Endothelial cell (in vitro differentiated cells): ENCODE measurements at regions not wholly inside any gene's neighbourhood (a gene's known extent, or its start where the extent isn't known, plus 50 kb on each side); places are given as distances from the start of the nearest gene placed in this dataset.
"Not testable (repeated sequence)": the region's sequence is repeated elsewhere in the genome, so short reads cannot be mapped to it uniquely, and the experiment has no call there.

ENCODE experiments used
- DNase-seq: peaks from one replicate; pipeline ENCODE4 v3.0.0; 2021; ENCODE audit warnings: low spot score
- H3K27ac Mint-ChIP-seq: one replicate; pipeline ENCODE4 v1.8.0; 2021; ENCODE audit warnings: mixed read lengths, inconsistent platforms; ENCODE audit not compliant: unreplicated experiment
- H3K27me3 Mint-ChIP-seq: one replicate; pipeline ENCODE4 v1.8.0; 2021; ENCODE audit warnings: mild to moderate bottlenecking, moderate library complexity, mixed read lengths, inconsistent platforms; ENCODE audit not compliant: unreplicated experiment
- H3K36me3 Mint-ChIP-seq: one replicate; pipeline ENCODE4 v1.8.0; 2021; ENCODE audit warnings: mild to moderate bottlenecking, low read depth, mixed read lengths, inconsistent platforms; ENCODE audit not compliant: unreplicated experiment
- H3K4me1 Mint-ChIP-seq: one replicate; pipeline ENCODE4 v1.8.0; 2021; ENCODE audit warnings: mild to moderate bottlenecking, mixed read lengths, inconsistent platforms; ENCODE audit not compliant: unreplicated experiment
- H3K4me3 Mint-ChIP-seq: one replicate; pipeline ENCODE4 v1.8.0; 2021; ENCODE audit warnings: mild to moderate bottlenecking, mixed read lengths, inconsistent platforms; ENCODE audit not compliant: unreplicated experiment
- H3K9me3 Mint-ChIP-seq: one replicate; pipeline ENCODE4 v1.8.0; 2021; ENCODE audit warnings: mixed read lengths, inconsistent platforms; ENCODE audit not compliant: unreplicated experiment
- CTCF ChIP-seq: fragments of 200-600 bp; sonication (generic); IDR thresholded peaks from one replicate; pipeline ENCODE4 v1.5.0; 2021; ENCODE audit warnings: antibody characterized with exemption; ENCODE audit not compliant: unreplicated experiment

- no peak for DNase-seq
- peaks cover 6% of the 10 kb centered on the region for H3K4me1 Mint-ChIP-seq
Observed at GRCh38 chr17:62206550-62206949, 141.5 kb upstream of the MED13 start.

GRCh38 chr17:62197156-62197555, 132.1 kb upstream of the MED13 start:
- not testable (repeated sequence) for H3K4me3 Mint-ChIP-seq, H3K27me3 Mint-ChIP-seq, H3K27ac Mint-ChIP-seq, H3K9me3 Mint-ChIP-seq, DNase-seq, H3K4me1 Mint-ChIP-seq, H3K36me3 Mint-ChIP-seq

More at GRCh38 chr17:62206550-62206949, 141.5 kb upstream of the MED13 start:
- no peak for TF ChIP-seq CTCF
- H3K27ac Mint-ChIP-seq: no peak overlapping the region
- H3K4me3 Mint-ChIP-seq: no peak overlapping the region
- no peaks in the 10 kb centered on the region for H3K9me3 Mint-ChIP-seq
- H3K27me3 Mint-ChIP-seq: peaks cover 1% of the 10 kb centered on the region
- H3K36me3 Mint-ChIP-seq: no peaks in the 10 kb centered on the region

GRCh38 chr17:62196587-62196986, 131.5 kb upstream of the MED13 start:
- H3K27me3 Mint-ChIP-seq, H3K27ac Mint-ChIP-seq: not testable (repeated sequence)

GRCh38 chr17:62194401-62194800, 129.3 kb upstream of the MED13 start:
- Mint-ChIP-seq H3K36me3 (no peaks in the 10 kb centered on the region), H3K27ac (no peak overlapping the region), H3K27me3 (peaks cover 5% of the 10 kb centered on the region), H3K4me1 (peaks cover 5% of the 10 kb centered on the region), H3K4me3 (no peak overlapping the region), H3K9me3 (no peaks in the 10 kb centered on the region)
- TF ChIP-seq CTCF: no peak
- DNase-seq: no peak

More at GRCh38 chr17:62196587-62196986, 131.5 kb upstream of the MED13 start:
- H3K9me3 Mint-ChIP-seq, H3K4me3 Mint-ChIP-seq, DNase-seq, H3K36me3 Mint-ChIP-seq, H3K4me1 Mint-ChIP-seq: not testable (repeated sequence)

GRCh38 chr17:62193249-62193648, 128.2 kb upstream of the MED13 start:
- DNase-seq: no peak
- Mint-ChIP-seq H3K27ac (no peak overlapping the region), H3K27me3 (peaks cover 5% of the 10 kb centered on the region), H3K9me3 (no peaks in the 10 kb centered on the region), H3K4me3 (no peak overlapping the region), H3K4me1 (peaks cover 5% of the 10 kb centered on the region), H3K36me3 (no peaks in the 10 kb centered on the region)
- TF ChIP-seq CTCF: no peak

GRCh38 chr17:62191390-62192361, 126.6 kb upstream of the MED13 start:
- H3K27ac Mint-ChIP-seq: no peak overlapping the region
- no peak for DNase-seq
- peaks cover 5% of the 10 kb centered on the region for H3K4me1 Mint-ChIP-seq
- H3K27me3 Mint-ChIP-seq: peaks cover 3% of the 10 kb centered on the region
- no peak for TF ChIP-seq CTCF
- no peak overlapping the region for H3K4me3 Mint-ChIP-seq
- no peaks in the 10 kb centered on the region for H3K9me3 Mint-ChIP-seq
- H3K36me3 Mint-ChIP-seq: no peaks in the 10 kb centered on the region
